Sigmoid colon (tissue), 4 donors: ENCODE measurements at regions not wholly inside any gene's neighbourhood (a gene's known extent, or its start where the extent isn't known, plus 50 kb on each side); places are given as distances from the start of the nearest gene placed in this dataset.

Experiments
- CTCF ChIP-seq, 4 experiments: fragments of 450-650 bp in 3 of 4; fragments of 200-600 bp in 1 of 4; IDR thresholded peaks; one replicate each; pipeline ENCODE4 v1.5.1; 2016 to 2019; ENCODE audit warnings: antibody characterized with exemption in 4 of 4, mild to moderate bottlenecking in 3 of 4, moderate library complexity in 2 of 4
- EP300 ChIP-seq, 4 donors: sonication (generic); formaldehyde crosslinking; IDR thresholded peaks; one replicate each; pipeline ENCODE4 v1.6.1; 2017; ENCODE audit warnings: antibody characterized with exemption in 4 of 4

GRCh38 chrX:13467243-13467642 is 102.2 kb upstream of the EGFL6 start:
- TF ChIP-seq CTCF (IDR thresholded peaks at IDR 0.05) (no peak), EP300 (IDR thresholded peaks at IDR 0.05) (no peak)
